Occipital lobe (tissue), 1 donor: ENCODE measurements at regions not wholly inside any gene's neighbourhood (a gene's known extent, or its start where the extent isn't known, plus 50 kb on each side); places are given as distances from the start of the nearest gene placed in this dataset.
"Not testable (repeated sequence)": the region's sequence is repeated elsewhere in the genome, so short reads cannot be mapped to it uniquely, and the experiment has no call there.

ENCODE experiments used
- DNase-seq: peaks from one replicate; lab custom pipeline; 2025; lab: John Stamatoyannopoulos, UW

- no peak for DNase-seq
Measured at GRCh38 chr16:6856578-6856977, 476.1 kb upstream of the RBFOX1 start.

DNA sequence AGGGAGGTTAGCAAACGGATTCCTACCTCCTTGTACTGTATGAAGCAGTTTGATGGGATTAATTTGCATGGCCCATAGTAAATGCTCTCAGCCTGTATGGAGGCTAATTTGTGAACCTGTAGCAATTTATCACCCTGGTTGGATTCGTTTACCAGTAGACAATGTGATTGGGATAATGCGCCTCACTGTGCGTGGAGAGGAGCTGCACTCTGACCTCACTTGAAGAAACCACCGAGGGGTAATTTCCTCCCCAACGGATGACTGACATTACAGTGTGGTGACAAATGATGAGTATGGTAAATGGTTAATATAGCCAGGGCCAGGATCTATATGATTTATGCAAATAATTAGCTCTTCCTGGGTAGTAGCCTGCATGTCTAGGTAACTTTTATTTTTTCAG lies 479.1 kb upstream of the RBFOX1 start:
- no peak for DNase-seq

DNA sequence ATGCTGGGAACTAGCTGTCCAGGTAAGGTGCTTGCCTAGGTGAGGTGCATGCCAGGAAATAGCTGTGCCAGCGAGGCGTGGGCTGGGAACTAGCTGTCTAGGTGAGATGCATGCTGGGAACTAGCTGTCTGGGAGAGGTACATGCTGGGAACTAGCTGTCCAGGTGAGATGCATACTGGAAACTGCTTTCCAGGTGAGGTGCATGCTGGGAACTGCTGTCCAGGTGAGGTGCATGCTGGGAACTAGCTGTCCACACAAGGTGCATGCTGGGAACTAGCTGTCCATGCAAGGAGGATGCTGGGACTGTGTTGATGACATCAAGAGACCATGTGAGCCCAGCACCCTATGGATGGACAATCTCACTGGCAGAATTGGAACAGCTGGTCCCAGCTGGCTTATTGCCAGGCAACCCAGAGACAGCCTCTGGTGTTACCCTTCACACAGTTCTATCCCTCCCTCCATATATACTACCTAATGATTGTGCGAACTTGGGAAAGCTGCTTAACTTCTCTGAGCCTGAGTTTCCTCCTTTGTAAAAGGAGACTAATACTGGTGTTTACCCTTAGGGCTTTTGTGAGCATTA lies 479.9 kb upstream of the RBFOX1 start:
- DNase-seq: no peak

DNA sequence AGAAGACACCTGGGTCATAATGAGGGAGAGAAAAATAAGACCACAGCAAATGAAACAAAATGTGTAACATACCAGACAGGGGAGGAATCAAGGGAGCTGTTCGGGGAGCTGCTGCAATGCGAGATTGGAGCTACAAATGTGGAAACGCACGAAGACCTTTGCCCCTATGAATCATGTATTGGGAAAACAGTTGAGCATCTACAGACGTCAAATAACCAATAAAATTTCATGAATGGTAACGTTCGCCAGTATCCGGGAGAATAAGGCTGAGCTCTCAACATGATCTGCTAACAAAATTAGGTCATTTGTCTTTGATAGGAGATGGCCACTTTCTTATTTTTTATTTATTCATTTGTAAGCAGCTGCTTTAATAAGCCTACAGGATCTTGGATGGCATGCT lies 486.2 kb upstream of the RBFOX1 start:
- no peak for DNase-seq

GRCh38 chr16:6841392-6841791 lies 491.3 kb upstream of the RBFOX1 start:
- no peak for DNase-seq

GRCh38 chr16:6837722-6838121 lies 494.9 kb upstream of the RBFOX1 start:
- DNase-seq: no peak

DNA sequence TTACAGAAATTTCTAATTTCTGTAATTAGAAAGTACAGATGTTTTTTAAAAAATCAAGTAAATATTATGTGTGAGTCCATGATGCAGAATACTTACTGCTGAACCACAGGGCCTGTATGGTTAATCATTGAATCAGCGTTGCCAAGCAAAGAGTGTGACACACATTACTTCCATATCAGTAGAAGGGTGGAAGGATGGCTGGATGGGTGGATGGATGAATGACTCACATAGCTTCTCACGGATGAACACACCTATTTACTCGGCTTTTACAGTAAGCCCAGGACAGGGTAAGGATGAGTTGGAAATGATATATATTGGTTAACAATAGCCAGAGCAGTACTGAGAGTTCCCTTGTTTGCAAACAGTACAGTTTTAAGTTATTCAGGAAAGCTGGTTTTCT lies 495.9 kb upstream of the RBFOX1 start:
- DNase-seq: no peak

GRCh38 chr16:6835941-6836340 lies 496.7 kb upstream of the RBFOX1 start:
- no peak for DNase-seq

GRCh38 chr16:6835516-6835915 lies 497.1 kb upstream of the RBFOX1 start:
- no peak for DNase-seq

GRCh38 chr16:6828690-6829089 lies 504.0 kb upstream of the RBFOX1 start:
- no peak for DNase-seq

- DNase-seq: no peak
Measured at GRCh38 chr16:6827931-6828330, 504.7 kb upstream of the RBFOX1 start.

DNA sequence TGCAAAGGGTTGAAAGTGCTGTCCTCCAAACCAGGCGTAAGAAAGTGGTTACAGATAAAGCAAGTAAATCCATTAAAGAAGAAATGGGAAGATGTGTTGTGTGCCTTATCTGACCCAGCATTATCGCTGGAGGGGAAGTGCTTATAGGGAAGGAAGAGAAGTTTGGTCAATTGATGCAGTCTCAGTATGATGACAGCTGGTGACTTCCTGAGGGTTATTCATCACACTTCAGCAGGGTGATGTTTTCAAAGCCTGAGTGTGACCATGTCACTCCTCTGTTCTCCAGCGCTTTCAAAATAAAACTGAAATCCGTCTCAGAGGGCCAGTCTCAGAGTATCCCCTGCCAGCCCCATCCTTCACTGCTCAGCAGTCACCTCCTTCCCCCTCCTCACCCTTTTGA lies 505.4 kb upstream of the RBFOX1 start:
- no peak for DNase-seq

DNA sequence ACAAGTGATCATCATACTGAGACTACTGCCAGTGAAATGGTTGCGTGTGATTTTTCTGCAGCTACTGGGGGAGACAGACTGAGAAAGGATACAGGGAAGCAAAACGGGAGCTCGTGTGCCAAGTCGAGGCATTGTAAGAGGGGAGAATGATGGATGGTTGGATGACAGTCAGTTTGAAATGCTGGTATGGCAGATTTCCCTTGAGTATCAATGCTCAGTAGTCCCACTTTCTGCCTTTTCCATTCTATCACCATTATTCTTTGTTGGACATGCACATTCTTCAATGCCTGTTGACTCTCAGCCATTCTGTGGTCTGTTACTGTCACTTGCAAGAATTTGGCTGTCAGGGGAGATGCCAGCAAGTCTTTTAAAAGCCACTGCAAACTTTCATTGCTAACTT lies 510.6 kb upstream of the RBFOX1 start:
- DNase-seq: no peak

GRCh38 chr16:6804461-6804860 lies 528.2 kb upstream of the RBFOX1 start:
- no peak for DNase-seq

- no peak for DNase-seq
Measured at GRCh38 chr16:6803176-6803575, 529.5 kb upstream of the RBFOX1 start.

DNA sequence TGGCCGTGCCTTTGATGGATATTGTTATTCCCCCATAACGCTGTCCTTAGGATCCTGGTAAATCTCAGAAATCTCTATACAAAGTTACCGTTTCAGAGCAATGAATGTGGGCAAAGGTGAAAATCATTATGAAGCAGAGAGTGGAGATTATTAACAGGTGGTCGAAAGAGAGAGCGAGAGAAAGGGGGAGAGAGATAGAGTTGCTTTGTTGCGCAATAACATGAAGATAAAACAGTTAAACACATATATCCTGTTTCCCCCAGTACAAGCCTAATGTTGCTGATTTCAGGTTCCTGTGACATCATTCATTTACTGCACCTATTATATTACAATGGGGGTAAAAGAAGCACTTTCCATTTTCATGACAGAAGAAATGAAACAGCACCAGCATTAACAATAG lies 535.4 kb upstream of the RBFOX1 start:
- no peak for DNase-seq

- no peak for DNase-seq
Measured at GRCh38 chr16:6777624-6778023, 555.0 kb upstream of the RBFOX1 start.

GRCh38 chr16:6775712-6776111 lies 556.9 kb upstream of the RBFOX1 start:
- no peak for DNase-seq

DNA sequence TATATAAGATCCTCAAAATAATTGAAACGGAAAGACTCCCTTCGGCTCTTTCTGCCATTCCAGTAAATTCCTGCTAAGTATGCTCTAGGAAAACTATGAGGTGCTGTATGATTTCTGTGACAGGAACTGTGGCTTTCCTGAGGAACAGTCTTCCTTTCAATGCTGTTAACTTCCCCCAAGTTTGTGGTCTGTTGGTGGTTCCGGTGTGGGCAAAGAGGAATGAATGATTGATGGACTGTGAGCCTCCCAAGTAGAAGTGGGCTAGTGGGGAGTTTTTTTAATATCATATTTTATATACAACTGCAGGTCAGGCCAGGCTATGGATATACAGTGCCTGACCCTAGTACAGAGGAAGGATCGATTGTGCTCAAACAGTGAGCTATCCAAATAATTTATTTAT lies 560.7 kb upstream of the RBFOX1 start:
- DNase-seq: no peak

GRCh38 chr16:6753553-6753952 lies 579.1 kb upstream of the RBFOX1 start:
- DNase-seq: no peak

DNA sequence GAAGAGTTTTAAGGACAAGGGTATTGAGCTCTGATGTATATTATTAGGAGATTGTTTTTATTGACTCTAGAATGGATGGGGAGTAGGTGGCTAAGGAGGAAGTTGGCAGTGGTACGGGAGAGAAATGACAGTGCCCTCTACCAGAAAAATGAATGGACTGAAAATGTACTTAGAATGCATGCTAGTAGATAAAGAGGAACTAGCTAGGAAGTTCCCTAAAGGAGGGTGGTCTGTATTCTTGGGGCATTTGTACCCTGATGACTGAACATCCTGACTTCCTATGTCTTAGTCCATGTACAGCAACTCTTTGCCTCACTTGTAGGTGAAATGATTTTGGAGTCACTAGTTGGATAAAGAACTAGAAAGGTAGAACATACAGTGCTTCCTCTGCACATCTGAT lies 581.5 kb upstream of the RBFOX1 start:
- DNase-seq: no peak

- no peak for DNase-seq
Measured at GRCh38 chr16:6749698-6750097, 582.9 kb upstream of the RBFOX1 start.

DNA sequence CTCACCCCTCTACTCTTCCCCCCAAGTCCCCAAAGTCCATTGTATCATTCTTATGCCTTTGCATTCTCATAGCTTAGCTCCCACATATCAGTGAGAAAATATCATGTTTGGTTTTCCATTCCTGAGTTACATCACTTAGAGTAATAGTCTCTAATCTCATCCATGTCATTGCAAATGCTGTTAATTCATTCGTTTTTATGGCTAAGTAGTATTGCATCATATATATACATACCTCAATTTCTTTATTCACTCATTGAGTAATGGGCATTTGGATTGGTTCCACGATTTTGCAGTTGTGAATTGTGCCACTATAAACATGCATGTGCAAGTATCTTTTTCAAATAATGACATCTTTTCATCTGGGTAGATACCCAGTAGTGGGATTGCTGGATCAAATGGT lies 596.3 kb upstream of the RBFOX1 start:
- not testable (repeated sequence) for DNase-seq

- no peak for DNase-seq
Measured at GRCh38 chr16:6735631-6736030, 597.0 kb upstream of the RBFOX1 start.
